Chondrocyte (in vitro differentiated cells): ENCODE measurements at regions not wholly inside any gene's neighbourhood (a gene's known extent, or its start where the extent isn't known, plus 50 kb on each side); places are given as distances from the start of the nearest gene placed in this dataset.
"Not testable (repeated sequence)": the region's sequence is repeated elsewhere in the genome, so short reads cannot be mapped to it uniquely, and the experiment has no call there.

Experiments used
- DNase-seq: peaks from one replicate; pipeline ENCODE4 v3.0.0; 2021; ENCODE audit warnings: mixed read lengths, low spot score
- H3K27ac Mint-ChIP-seq: one replicate; pipeline ENCODE4 v1.8.0; 2021; ENCODE audit warnings: mild to moderate bottlenecking, moderate library complexity, mixed read lengths; ENCODE audit not compliant: unreplicated experiment
- H3K27me3 Mint-ChIP-seq: 2 replicates; pipeline ENCODE4 v1.8.0; 2021; ENCODE audit warnings: low read depth, mixed read lengths
- H3K36me3 Mint-ChIP-seq: 2 replicates; pipeline ENCODE4 v1.8.0; 2021; ENCODE audit warnings: low read depth, mixed read lengths
- H3K4me1 Mint-ChIP-seq: 2 replicates; pipeline ENCODE4 v1.8.0; 2021; ENCODE audit warnings: low read depth, mild to moderate bottlenecking, mixed read lengths
- H3K4me3 Mint-ChIP-seq: one replicate; pipeline ENCODE4 v1.8.0; 2021; ENCODE audit warnings: mild to moderate bottlenecking, moderate library complexity, mixed read lengths; ENCODE audit not compliant: unreplicated experiment
- H3K9me3 Mint-ChIP-seq: 2 replicates; pipeline ENCODE4 v1.8.0; 2021; ENCODE audit warnings: low read depth, mixed read lengths
- TF ChIP-seq, protein P1 (sequence below): fragments of 200-600 bp; sonication (generic); IDR thresholded peaks from 2 replicates; pipeline ENCODE4 v1.5.0; 2021; ENCODE audit warnings: antibody characterized with exemption, mild to moderate bottlenecking, moderate library complexity

GRCh38 chr3:163508206-163508605, 1570.1 kb downstream of the SI start:
- Mint-ChIP-seq H3K4me3 (no peak overlapping the region), H3K27me3 (no peaks in the 10 kb centered on the region), H3K9me3 (no peaks in the 10 kb centered on the region), H3K4me1 (no peaks in the 10 kb centered on the region), H3K27ac (no peak overlapping the region), H3K36me3 (no peaks in the 10 kb centered on the region)
- no peak for DNase-seq
- TF ChIP-seq, protein P1, sequence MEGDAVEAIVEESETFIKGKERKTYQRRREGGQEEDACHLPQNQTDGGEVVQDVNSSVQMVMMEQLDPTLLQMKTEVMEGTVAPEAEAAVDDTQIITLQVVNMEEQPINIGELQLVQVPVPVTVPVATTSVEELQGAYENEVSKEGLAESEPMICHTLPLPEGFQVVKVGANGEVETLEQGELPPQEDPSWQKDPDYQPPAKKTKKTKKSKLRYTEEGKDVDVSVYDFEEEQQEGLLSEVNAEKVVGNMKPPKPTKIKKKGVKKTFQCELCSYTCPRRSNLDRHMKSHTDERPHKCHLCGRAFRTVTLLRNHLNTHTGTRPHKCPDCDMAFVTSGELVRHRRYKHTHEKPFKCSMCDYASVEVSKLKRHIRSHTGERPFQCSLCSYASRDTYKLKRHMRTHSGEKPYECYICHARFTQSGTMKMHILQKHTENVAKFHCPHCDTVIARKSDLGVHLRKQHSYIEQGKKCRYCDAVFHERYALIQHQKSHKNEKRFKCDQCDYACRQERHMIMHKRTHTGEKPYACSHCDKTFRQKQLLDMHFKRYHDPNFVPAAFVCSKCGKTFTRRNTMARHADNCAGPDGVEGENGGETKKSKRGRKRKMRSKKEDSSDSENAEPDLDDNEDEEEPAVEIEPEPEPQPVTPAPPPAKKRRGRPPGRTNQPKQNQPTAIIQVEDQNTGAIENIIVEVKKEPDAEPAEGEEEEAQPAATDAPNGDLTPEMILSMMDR, result no peak

DNA sequence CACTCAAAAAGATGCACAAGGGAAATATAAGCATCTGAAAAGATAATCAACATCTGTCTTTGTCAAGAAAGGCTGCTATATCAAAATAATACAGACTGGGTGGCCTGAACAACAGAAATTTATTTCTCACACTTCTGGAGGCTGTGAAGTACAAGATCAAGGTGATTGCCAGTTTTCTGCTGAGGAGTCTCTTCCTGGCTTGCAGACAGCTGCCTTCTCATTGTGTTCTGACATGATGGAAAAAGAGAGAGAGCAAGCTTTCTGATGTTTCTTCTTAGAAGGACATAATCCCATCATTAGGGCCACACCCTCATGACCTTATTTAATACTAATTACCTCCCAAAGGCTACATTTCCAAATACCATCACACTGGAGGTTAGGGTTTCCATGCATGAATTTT, 1573.3 kb downstream of the SI start:
- no peak overlapping the region for H3K4me3 Mint-ChIP-seq
- no peaks in the 10 kb centered on the region for H3K27me3 Mint-ChIP-seq
- no peak overlapping the region for H3K27ac Mint-ChIP-seq
- TF ChIP-seq, protein P1, result no peak
- H3K4me1 Mint-ChIP-seq, result no peaks in the 10 kb centered on the region
- no peaks in the 10 kb centered on the region for H3K36me3 Mint-ChIP-seq
- H3K9me3 Mint-ChIP-seq, result no peaks in the 10 kb centered on the region
- DNase-seq, result no peak

- H3K27me3 Mint-ChIP-seq, H3K4me1 Mint-ChIP-seq, H3K9me3 Mint-ChIP-seq: not testable (repeated sequence)
Measured at GRCh38 chr3:163499736-163500219, 1578.5 kb downstream of the SI start.

GRCh38 chr3:163498842-163499735, 1579.2 kb downstream of the SI start:
- H3K27ac Mint-ChIP-seq, H3K4me1 Mint-ChIP-seq, H3K9me3 Mint-ChIP-seq, H3K27me3 Mint-ChIP-seq, H3K36me3 Mint-ChIP-seq, H3K4me3 Mint-ChIP-seq: not testable (repeated sequence)
- DNase-seq, result peak; percentile 90

More at GRCh38 chr3:163499736-163500219, 1578.5 kb downstream of the SI start:
- H3K27ac Mint-ChIP-seq, DNase-seq, H3K4me3 Mint-ChIP-seq, H3K36me3 Mint-ChIP-seq: not testable (repeated sequence)

- no peaks in the 10 kb centered on the region for H3K27me3 Mint-ChIP-seq
- TF ChIP-seq, protein P1, result no peak
- H3K4me3 Mint-ChIP-seq, result no peak overlapping the region
- no peaks in the 10 kb centered on the region for H3K9me3 Mint-ChIP-seq
- peaks cover 2% of the 10 kb centered on the region for H3K36me3 Mint-ChIP-seq
- H3K4me1 Mint-ChIP-seq, result no peaks in the 10 kb centered on the region
- no peak overlapping the region for H3K27ac Mint-ChIP-seq
- no peak for DNase-seq
Measured at GRCh38 chr3:163491714-163492113, 1586.6 kb downstream of the SI start.

- Mint-ChIP-seq H3K36me3 (peaks cover 2% of the 10 kb centered on the region), H3K27ac (no peak overlapping the region), H3K4me3 (no peak overlapping the region), H3K9me3 (no peaks in the 10 kb centered on the region), H3K27me3 (no peaks in the 10 kb centered on the region), H3K4me1 (no peaks in the 10 kb centered on the region)
- DNase-seq, result no peak
- TF ChIP-seq, protein P1, result peak; percentile 78
Measured at GRCh38 chr3:163490119-163490518, 1588.2 kb downstream of the SI start.
